WERI-Rb-1 (cell line): ENCODE measurements at regions not wholly inside any gene's neighbourhood (a gene's known extent, or its start where the extent isn't known, plus 50 kb on each side); places are given as distances from the start of the nearest gene placed in this dataset.

Source experiments
- DNase-seq: peaks from one replicate; pipeline ENCODE4 v3.0.0-alpha.2; 2020
- H3K27ac ChIP-seq: fragments of 250-450 bp; sonication (Bioruptor Pico); 2 replicates; pipeline ENCODE4 v1.5.1; 2020; ENCODE audit warnings: mild to moderate bottlenecking, moderate library complexity
- H3K27me3 ChIP-seq: fragments of 250-450 bp; sonication (Bioruptor Pico); 2 replicates; pipeline ENCODE4 v1.5.1; 2021; ENCODE audit warnings: mild to moderate bottlenecking, low read depth, moderate library complexity; ENCODE audit not compliant: insufficient read depth, severe bottlenecking
- H3K36me3 ChIP-seq: fragments of 250-450 bp; sonication (Bioruptor Pico); 2 replicates; pipeline ENCODE4 v1.5.1; 2020; ENCODE audit warnings: mild to moderate bottlenecking, moderate library complexity
- H3K4me3 ChIP-seq: 2 replicates; pipeline ENCODE4 v1.5.1; 2011; ENCODE audit warnings: low read depth, mild to moderate bottlenecking, control low read depth, low read length
- H3K9me3 ChIP-seq: fragments of 250-450 bp; sonication (Bioruptor Pico); 2 replicates; pipeline ENCODE4 v1.5.1; 2021; ENCODE audit warnings: mild to moderate bottlenecking, moderate library complexity; ENCODE audit not compliant: severe bottlenecking
- TF ChIP-seq, protein P1 (sequence below): IDR thresholded peaks from 2 replicates; pipeline ENCODE4 v1.5.1; 2011; ENCODE audit warnings: low read depth, mild to moderate bottlenecking, control low read depth, inconsistent platforms, low read length

DNA sequence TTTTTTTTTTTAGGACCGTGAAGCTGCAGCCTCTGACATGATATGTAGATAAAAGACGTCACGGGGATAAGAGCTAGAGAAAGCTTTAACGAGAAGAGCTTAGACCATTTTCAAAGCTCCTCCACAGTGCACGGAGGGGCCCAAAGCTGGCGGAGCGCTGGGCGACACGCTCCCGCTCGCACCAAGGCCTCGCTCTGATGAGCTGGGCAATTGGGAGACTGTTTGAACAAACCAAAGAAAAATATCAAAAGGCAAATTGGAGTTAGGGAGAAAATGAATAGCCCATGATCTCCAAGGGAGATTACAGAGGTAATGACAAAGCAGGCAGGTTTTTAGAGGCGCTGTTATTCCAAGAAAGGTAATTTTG is 179.4 kb downstream of the SREK1 start:
- DNase-seq: no peak
- Histone ChIP-seq H3K27ac (no peak overlapping the region), H3K9me3 (no peaks in the 10 kb centered on the region), H3K27me3 (no peaks in the 10 kb centered on the region), H3K4me3 (no peak overlapping the region), H3K36me3 (no peaks in the 10 kb centered on the region)
- TF ChIP-seq, protein P1, sequence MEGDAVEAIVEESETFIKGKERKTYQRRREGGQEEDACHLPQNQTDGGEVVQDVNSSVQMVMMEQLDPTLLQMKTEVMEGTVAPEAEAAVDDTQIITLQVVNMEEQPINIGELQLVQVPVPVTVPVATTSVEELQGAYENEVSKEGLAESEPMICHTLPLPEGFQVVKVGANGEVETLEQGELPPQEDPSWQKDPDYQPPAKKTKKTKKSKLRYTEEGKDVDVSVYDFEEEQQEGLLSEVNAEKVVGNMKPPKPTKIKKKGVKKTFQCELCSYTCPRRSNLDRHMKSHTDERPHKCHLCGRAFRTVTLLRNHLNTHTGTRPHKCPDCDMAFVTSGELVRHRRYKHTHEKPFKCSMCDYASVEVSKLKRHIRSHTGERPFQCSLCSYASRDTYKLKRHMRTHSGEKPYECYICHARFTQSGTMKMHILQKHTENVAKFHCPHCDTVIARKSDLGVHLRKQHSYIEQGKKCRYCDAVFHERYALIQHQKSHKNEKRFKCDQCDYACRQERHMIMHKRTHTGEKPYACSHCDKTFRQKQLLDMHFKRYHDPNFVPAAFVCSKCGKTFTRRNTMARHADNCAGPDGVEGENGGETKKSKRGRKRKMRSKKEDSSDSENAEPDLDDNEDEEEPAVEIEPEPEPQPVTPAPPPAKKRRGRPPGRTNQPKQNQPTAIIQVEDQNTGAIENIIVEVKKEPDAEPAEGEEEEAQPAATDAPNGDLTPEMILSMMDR: no peak

DNA sequence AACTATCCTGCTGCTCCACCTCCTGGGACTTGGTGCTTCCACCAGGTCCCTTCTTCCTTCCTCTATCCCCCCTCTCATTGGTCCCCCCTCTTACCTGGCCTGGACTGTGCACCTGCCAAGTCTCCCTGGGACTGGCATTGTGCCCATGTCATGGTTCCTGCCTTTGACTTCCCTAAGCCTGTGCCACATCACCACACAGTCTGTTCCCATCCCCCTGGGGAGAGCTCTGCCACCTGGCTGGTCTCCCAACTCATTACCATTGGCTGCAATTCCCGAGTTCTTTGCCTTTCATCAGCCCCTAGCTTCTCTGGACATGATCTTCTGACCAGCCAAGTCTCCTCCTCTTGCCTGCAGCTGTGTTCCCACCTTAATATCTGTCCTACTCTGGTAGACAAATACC is 180.3 kb downstream of the SREK1 start:
- H3K4me3 ChIP-seq: no peak overlapping the region
- no peak overlapping the region for H3K27ac ChIP-seq
- no peaks in the 10 kb centered on the region for H3K27me3 ChIP-seq
- H3K36me3 ChIP-seq: no peaks in the 10 kb centered on the region
- H3K9me3 ChIP-seq: no peaks in the 10 kb centered on the region
- TF ChIP-seq, protein P1: no peak
- DNase-seq: no peak

DNA sequence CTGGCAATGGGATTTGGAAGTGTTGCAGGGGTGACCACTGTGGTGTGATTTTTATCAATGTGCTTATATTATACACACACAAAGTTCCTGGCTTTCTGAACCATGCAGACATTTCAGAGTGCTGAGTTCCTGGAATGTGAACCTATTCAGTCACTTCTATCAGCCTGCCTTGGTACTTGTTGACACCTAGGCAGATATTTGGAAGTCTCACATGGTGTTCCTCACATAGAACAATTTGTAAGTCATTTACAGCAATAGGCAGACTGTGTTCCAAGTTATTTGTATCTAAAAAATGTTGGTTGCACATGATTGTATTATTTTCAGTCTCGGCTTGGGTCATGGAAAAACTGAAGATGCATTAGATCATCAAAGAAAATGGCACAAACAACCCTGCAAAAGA is 182.2 kb downstream of the SREK1 start:
- no peak overlapping the region for H3K27ac ChIP-seq
- no peaks in the 10 kb centered on the region for H3K9me3 ChIP-seq
- no peaks in the 10 kb centered on the region for H3K27me3 ChIP-seq
- H3K4me3 ChIP-seq: no peak overlapping the region
- no peaks in the 10 kb centered on the region for H3K36me3 ChIP-seq
- no peak for DNase-seq
- TF ChIP-seq, protein P1: no peak

GRCh38 chr5:66327008-66327407 is 182.9 kb downstream of the SREK1 start:
- TF ChIP-seq, protein P1: no peak
- H3K27ac ChIP-seq: no peak overlapping the region
- no peak for DNase-seq
- no peaks in the 10 kb centered on the region for H3K36me3 ChIP-seq
- H3K27me3 ChIP-seq: no peaks in the 10 kb centered on the region
- H3K4me3 ChIP-seq: no peak overlapping the region
- H3K9me3 ChIP-seq: no peaks in the 10 kb centered on the region

DNA sequence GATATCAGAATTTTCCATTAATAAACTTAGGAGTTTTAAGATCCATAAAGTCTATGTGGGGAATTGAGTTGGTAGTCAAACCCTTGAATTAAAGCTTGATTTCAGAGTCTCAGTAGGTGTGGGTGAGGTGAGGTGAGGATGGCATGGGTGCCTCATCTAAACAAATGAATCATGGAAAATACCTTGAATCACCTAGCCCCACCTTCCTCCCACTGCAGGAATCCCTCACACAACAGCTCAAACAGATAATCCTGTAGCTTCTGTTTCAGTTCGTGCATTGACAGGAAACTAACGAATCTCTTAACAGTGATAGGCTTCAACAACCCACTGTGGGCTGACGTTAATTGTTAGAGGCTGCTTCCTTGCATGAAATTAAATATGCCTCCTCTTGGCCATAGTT is 185.0 kb downstream of the SREK1 start:
- TF ChIP-seq, protein P1: no peak
- no peak overlapping the region for H3K27ac ChIP-seq
- H3K36me3 ChIP-seq: no peaks in the 10 kb centered on the region
- H3K4me3 ChIP-seq: no peak overlapping the region
- no peaks in the 10 kb centered on the region for H3K9me3 ChIP-seq
- H3K27me3 ChIP-seq: no peaks in the 10 kb centered on the region
- no peak for DNase-seq

GRCh38 chr5:66333192-66333591 is 189.1 kb downstream of the SREK1 start:
- TF ChIP-seq, protein P1: no peak
- Histone ChIP-seq H3K27me3 (no peaks in the 10 kb centered on the region), H3K9me3 (no peaks in the 10 kb centered on the region), H3K27ac (no peak overlapping the region), H3K4me3 (no peak overlapping the region), H3K36me3 (no peaks in the 10 kb centered on the region)
- no peak for DNase-seq
